ENCODE measurements at regions not wholly inside any gene's neighbourhood (a gene's known extent, or its start where the extent isn't known, plus 50 kb on each side); places are given as distances from the start of the nearest gene placed in this dataset.

GRCh38 chr3:185988080-185988815 lies 50.4 kb upstream of the TRA2B start:
- Mint-ChIP-seq H3K4me1 (ENCODE audit: low read depth) (peaks cover 3% of the 10 kb centered on the region), H3K4me3 (no peak overlapping the region), H3K36me3 (ENCODE audit: low read depth) (no peaks in the 10 kb centered on the region), H3K9me3 (no peaks in the 10 kb centered on the region), H3K27me3 (peaks cover 2% of the 10 kb centered on the region), H3K27ac (no peak overlapping the region)
- ChIA-PET CTCF (interaction anchor here (0.6 to 4.3 kb wide), 6 partner anchors 8 to 552 kb away, joined by 3 to 23 read pairs (median 6); no protein-coding TSS in a partner anchor), POLR2A (no interaction called here)
- intact Hi-C loops (cut with micrococcal nuclease): loop anchor here (10.0 kb wide), 1 partner anchor 107 kb away; no protein-coding TSS in a partner anchor
- ATAC-seq (no peak), DNase-seq (no peak)
- no peak for TF ChIP-seq CTCF (IDR thresholded peaks at IDR 0.05)

Data from activated CD8-positive, alpha-beta T cell treated with anti-CD3 and anti-CD28 coated beads for 36 hours (primary cell).